Neuronal stem cell (in vitro differentiated cells): ENCODE measurements at regions not wholly inside any gene's neighbourhood (a gene's known extent, or its start where the extent isn't known, plus 50 kb on each side); places are given as distances from the start of the nearest gene placed in this dataset.

Source experiments
- DNase-seq: peaks from one replicate; pipeline ENCODE4 v3.0.0-alpha.2; 2013; ENCODE audit warnings: low spot score
- H2AFZ ChIP-seq: one replicate; pipeline ENCODE4 v1.6.1; 2013; ENCODE audit warnings: mild to moderate bottlenecking, low read length, inconsistent platforms
- H2AK5ac ChIP-seq: 2 replicates; pipeline ENCODE4 v1.6.1; 2013; ENCODE audit warnings: low read depth, mild to moderate bottlenecking, inconsistent platforms, low read length, moderate library complexity, mixed read lengths
- H2BK120ac ChIP-seq: 2 replicates; pipeline ENCODE4 v1.6.1; 2013; ENCODE audit warnings: low read depth, mild to moderate bottlenecking, inconsistent platforms, low read length, moderate library complexity, mixed read lengths
- H2BK12ac ChIP-seq: one replicate; pipeline ENCODE4 v1.6.1; 2013; ENCODE audit warnings: low read length, inconsistent platforms
- H2BK15ac ChIP-seq: 2 replicates; pipeline ENCODE4 v1.6.1; 2013; ENCODE audit warnings: mild to moderate bottlenecking, low read length, inconsistent platforms, mixed read lengths
- H2BK5ac ChIP-seq: one replicate; pipeline ENCODE4 v1.6.1; 2013; ENCODE audit warnings: inconsistent platforms, mild to moderate bottlenecking, low read length, moderate library complexity
- H3K14ac ChIP-seq: one replicate; pipeline ENCODE4 v1.6.1; 2013; ENCODE audit warnings: low read length, inconsistent platforms
- H3K18ac ChIP-seq: 2 replicates; pipeline ENCODE4 v1.6.1; 2013; ENCODE audit warnings: low read length, inconsistent platforms
- H3K23ac ChIP-seq: 2 replicates; pipeline ENCODE4 v1.6.1; 2013; ENCODE audit warnings: low read depth, mild to moderate bottlenecking, mixed read lengths, low read length, inconsistent platforms; ENCODE audit not compliant: poor library complexity
- H3K27ac ChIP-seq: replicated peaks from 3 replicates; pipeline ENCODE4 v1.5.1; 2013; ENCODE audit warnings: low read length, inconsistent platforms
- H3K27me3 ChIP-seq, 3 experiments: 2 replicates each; pipeline ENCODE4 v1.6.1; 2013; ENCODE audit warnings: low read length in 3 of 3, mild to moderate bottlenecking in 2 of 3, inconsistent platforms in 1 of 3, low read depth in 1 of 3, mixed read lengths in 1 of 3, moderate library complexity in 1 of 3; ENCODE audit not compliant: control insufficient read depth in 3 of 3, insufficient read depth in 3 of 3
- H3K36me3 ChIP-seq, 2 donors: replicated peaks in 1 of 2; 2 replicates each; pipeline ENCODE4 v1.6.1; 2013; ENCODE audit warnings: low read length in 2 of 2; ENCODE audit not compliant: control insufficient read depth in 2 of 2, insufficient read depth in 2 of 2
- H3K4ac ChIP-seq: 2 replicates; pipeline ENCODE4 v1.6.1; 2013; ENCODE audit warnings: inconsistent platforms, mild to moderate bottlenecking, low read length, moderate library complexity
- H3K4me1 ChIP-seq, 2 donors: 1 replicate in 1 of 2; 2 replicates in 1 of 2; pipeline ENCODE4 v1.6.1; 2013; ENCODE audit warnings: low read length in 2 of 2, low read depth in 1 of 2; ENCODE audit not compliant: control insufficient read depth in 2 of 2, insufficient read depth in 1 of 2
- H3K4me2 ChIP-seq: one replicate; pipeline ENCODE4 v1.6.1; 2013; ENCODE audit warnings: mild to moderate bottlenecking, low read length, inconsistent platforms; ENCODE audit not compliant: insufficient read depth, poor library complexity, severe bottlenecking
- H3K4me3 ChIP-seq, 2 donors: 2 replicates each; pipeline ENCODE4 v1.5.1; 2013; ENCODE audit warnings: low read length in 2 of 2, mild to moderate bottlenecking in 2 of 2, inconsistent platforms in 1 of 2, moderate library complexity in 1 of 2
- H3K79me1 ChIP-seq: one replicate; pipeline ENCODE4 v1.6.1; 2013; ENCODE audit warnings: low read depth, mild to moderate bottlenecking, inconsistent platforms, low read length, moderate library complexity
- H3K9ac ChIP-seq: one replicate; pipeline ENCODE4 v1.6.1; 2013; ENCODE audit warnings: mild to moderate bottlenecking, low read depth, low read length, inconsistent platforms; ENCODE audit not compliant: poor library complexity
- H3K9me3 ChIP-seq, 2 donors: replicated peaks in 1 of 2; 2 replicates each; pipeline versions ENCODE3 to v1.6.1; 2013; ENCODE audit warnings: low read length in 2 of 2, mild to moderate bottlenecking in 2 of 2, inconsistent platforms in 1 of 2, low read depth in 1 of 2, mixed read lengths in 1 of 2, moderate library complexity in 1 of 2; ENCODE audit not compliant: control insufficient read depth in 2 of 2, insufficient read depth in 1 of 2
- H4K8ac ChIP-seq: one replicate; pipeline ENCODE4 v1.6.1; 2013; ENCODE audit warnings: low read depth, mild to moderate bottlenecking, inconsistent platforms, low read length, moderate library complexity
- H4K91ac ChIP-seq: one replicate; pipeline ENCODE4 v1.6.1; 2013; ENCODE audit warnings: low read length, low read depth, mild to moderate bottlenecking, inconsistent platforms; ENCODE audit not compliant: poor library complexity
- WGBS, 2 donors: extraction: QIAGEN DNeasy Blood & Tissue Kit; methylation state at CpG; one replicate each; pipeline ENCODE4 v1.1.7; 2013; ENCODE audit warnings: missing lambda C conversion rate in 2 of 2, mixed read lengths in 1 of 2; ENCODE audit not compliant: insufficient read length in 2 of 2, insufficient replicate concordance in 1 of 2; ENCODE audit errors: extremely low coverage in 2 of 2; 5-methylcytosine and 5-hydroxymethylcytosine counted together

- H3K14ac ChIP-seq: no peak overlapping the region
- H3K23ac ChIP-seq: no peak overlapping the region
- whole genome bisulfite sequencing, 2 donors: no CpG with 5 or more reads among the region's 9 CpGs
- no peak overlapping the region for H2AK5ac ChIP-seq
- H4K8ac ChIP-seq: no peak overlapping the region
- peak overlapping the region in 1 of 2 donors; percentile 36 for H3K4me3 ChIP-seq
- H3K27ac ChIP-seq: peak overlapping the region; percentile 61
- no peak overlapping the region for H2BK120ac ChIP-seq
- no peaks in the 10 kb centered on the region for H3K36me3 ChIP-seq
- H3K9ac ChIP-seq: no peak overlapping the region
- DNase-seq: no peak
- peak overlapping the region; percentile 73 for H2AFZ ChIP-seq
- H3K79me1 ChIP-seq: no peaks in the 10 kb centered on the region
- H2BK5ac ChIP-seq: no peak overlapping the region
- H2BK15ac ChIP-seq: no peak overlapping the region
- H3K4me1 ChIP-seq: peaks cover 17 to 18% of the 10 kb centered on the region in 2 donors
- peaks cover 0 to 9% of the 10 kb centered on the region in 2 donors for H3K9me3 ChIP-seq
- H4K91ac ChIP-seq: no peak overlapping the region
- H3K4me2 ChIP-seq: no peak overlapping the region
- H3K18ac ChIP-seq: no peak overlapping the region
- H3K4ac ChIP-seq: no peak overlapping the region
- no peak overlapping the region for H2BK12ac ChIP-seq
- H3K27me3 ChIP-seq: no peaks in the 10 kb centered on the region
These were observed 76.4 kb upstream of the ZEB2 start for GRCh38 chr2:144596073-144596871.

GRCh38 chr2:144595686-144596072 is 75.8 kb upstream of the ZEB2 start:
- H3K27ac ChIP-seq: no peak overlapping the region
- no peak for DNase-seq

GRCh38 chr2:144595279-144595678 is 75.4 kb upstream of the ZEB2 start:
- no peak overlapping the region for H4K8ac ChIP-seq
- no peak overlapping the region for H4K91ac ChIP-seq
- H3K18ac ChIP-seq: no peak overlapping the region
- no peak overlapping the region for H2AK5ac ChIP-seq
- H3K9ac ChIP-seq: no peak overlapping the region
- no peak overlapping the region for H2AFZ ChIP-seq
- H2BK12ac ChIP-seq: no peak overlapping the region
- H2BK15ac ChIP-seq: no peak overlapping the region
- no peak overlapping the region for H3K23ac ChIP-seq
- no CpG with 5 or more reads among the region's 2 CpGs for WGBS, 2 donors
- no peak overlapping the region for H3K14ac ChIP-seq
- H3K79me1 ChIP-seq: no peaks in the 10 kb centered on the region
- H3K4me1 ChIP-seq: peaks cover 18 to 20% of the 10 kb centered on the region in 2 donors
- no peak overlapping the region for H3K4me3 ChIP-seq
- no peak overlapping the region for H3K27ac ChIP-seq
- H2BK120ac ChIP-seq: no peak overlapping the region
- no peaks in the 10 kb centered on the region for H3K27me3 ChIP-seq
- peaks cover 0 to 9% of the 10 kb centered on the region in 2 donors for H3K9me3 ChIP-seq
- H2BK5ac ChIP-seq: no peak overlapping the region
- DNase-seq: no peak
- no peak overlapping the region for H3K4me2 ChIP-seq
- H3K4ac ChIP-seq: no peak overlapping the region
- H3K36me3 ChIP-seq: no peaks in the 10 kb centered on the region

More at GRCh38 chr2:144595686-144596072, 75.8 kb upstream of the ZEB2 start:
- peak overlapping the region; percentile 73 for H2AFZ ChIP-seq
- H2BK5ac ChIP-seq: no peak overlapping the region
- H4K91ac ChIP-seq: no peak overlapping the region
- no peak overlapping the region for H2BK120ac ChIP-seq
- H2AK5ac ChIP-seq: no peak overlapping the region
- H4K8ac ChIP-seq: no peak overlapping the region
- H2BK12ac ChIP-seq: no peak overlapping the region
- no peak overlapping the region for H3K4me2 ChIP-seq
- no peaks in the 10 kb centered on the region for H3K79me1 ChIP-seq
- peaks cover 0 to 9% of the 10 kb centered on the region in 2 donors for H3K9me3 ChIP-seq
- no peak overlapping the region for H3K9ac ChIP-seq
- no peak overlapping the region for H3K14ac ChIP-seq
- no peak overlapping the region for H2BK15ac ChIP-seq
- no peak overlapping the region for H3K18ac ChIP-seq
- peaks cover 18 to 20% of the 10 kb centered on the region in 2 donors for H3K4me1 ChIP-seq
- no peaks in the 10 kb centered on the region for H3K27me3 ChIP-seq
- H3K4ac ChIP-seq: no peak overlapping the region
- H3K23ac ChIP-seq: no peak overlapping the region
- no peaks in the 10 kb centered on the region for H3K36me3 ChIP-seq
- peak overlapping the region in 1 of 2 donors; percentile 36 for H3K4me3 ChIP-seq
- WGBS, 2 donors: no CpG with 5 or more reads among the region's 4 CpGs

GRCh38 chr2:144593803-144594202 is 73.9 kb upstream of the ZEB2 start:
- H3K79me1 ChIP-seq: no peaks in the 10 kb centered on the region
- H3K9me3 ChIP-seq: peaks cover 1 to 5% of the 10 kb centered on the region in 2 donors
- H2BK120ac ChIP-seq: no peak overlapping the region
- no peak overlapping the region for H3K4me2 ChIP-seq
- H3K9ac ChIP-seq: no peak overlapping the region
- WGBS, 2 donors: no CpG with 5 or more reads among the region's 2 CpGs
- H3K4ac ChIP-seq: no peak overlapping the region
- H2BK12ac ChIP-seq: no peak overlapping the region
- H4K8ac ChIP-seq: no peak overlapping the region
- no peaks in the 10 kb centered on the region for H3K27me3 ChIP-seq
- no peak for DNase-seq
- H2BK15ac ChIP-seq: no peak overlapping the region
- no peak overlapping the region for H3K18ac ChIP-seq
- no peak overlapping the region for H3K27ac ChIP-seq
- H2BK5ac ChIP-seq: no peak overlapping the region
- no peak overlapping the region for H2AFZ ChIP-seq
- H3K36me3 ChIP-seq: no peaks in the 10 kb centered on the region
- H4K91ac ChIP-seq: no peak overlapping the region
- no peak overlapping the region for H2AK5ac ChIP-seq
- no peak overlapping the region for H3K4me3 ChIP-seq
- H3K23ac ChIP-seq: no peak overlapping the region
- H3K4me1 ChIP-seq: peaks cover 18 to 20% of the 10 kb centered on the region in 2 donors
- no peak overlapping the region for H3K14ac ChIP-seq
